HT1080 (cell line): ENCODE measurements at regions not wholly inside any gene's neighbourhood (a gene's known extent, or its start where the extent isn't known, plus 50 kb on each side); places are given as distances from the start of the nearest gene placed in this dataset.
A peak's percentile ranks its signal among the peaks of the same experiment; 100 is the strongest.

ENCODE experiments used
- DNase-seq: peaks from one replicate; pipeline ENCODE4 v3.0.0-alpha.2; 2015; ENCODE audit warnings: low read depth

DNA sequence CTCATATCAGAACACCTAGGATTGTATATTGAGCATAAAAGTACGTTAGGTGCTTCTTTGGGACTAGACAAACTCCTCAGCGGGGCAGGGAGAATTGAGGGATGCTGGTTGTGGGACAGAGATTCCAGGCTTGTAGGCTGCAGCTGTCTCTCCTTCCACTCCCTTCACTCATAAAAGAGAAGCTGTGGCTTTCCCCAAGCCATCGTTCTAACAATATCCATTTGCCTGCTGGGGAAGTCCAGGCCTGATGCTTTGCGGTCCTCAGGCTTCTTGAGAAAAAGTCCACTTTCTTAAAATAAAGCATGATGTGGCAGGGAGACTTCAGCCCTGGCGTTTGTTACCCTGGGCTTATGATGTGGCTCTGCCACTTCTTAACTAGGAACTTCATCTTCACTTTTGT is 129.3 kb upstream of the OSMR start:
- DNase-seq = no peak

DNA sequence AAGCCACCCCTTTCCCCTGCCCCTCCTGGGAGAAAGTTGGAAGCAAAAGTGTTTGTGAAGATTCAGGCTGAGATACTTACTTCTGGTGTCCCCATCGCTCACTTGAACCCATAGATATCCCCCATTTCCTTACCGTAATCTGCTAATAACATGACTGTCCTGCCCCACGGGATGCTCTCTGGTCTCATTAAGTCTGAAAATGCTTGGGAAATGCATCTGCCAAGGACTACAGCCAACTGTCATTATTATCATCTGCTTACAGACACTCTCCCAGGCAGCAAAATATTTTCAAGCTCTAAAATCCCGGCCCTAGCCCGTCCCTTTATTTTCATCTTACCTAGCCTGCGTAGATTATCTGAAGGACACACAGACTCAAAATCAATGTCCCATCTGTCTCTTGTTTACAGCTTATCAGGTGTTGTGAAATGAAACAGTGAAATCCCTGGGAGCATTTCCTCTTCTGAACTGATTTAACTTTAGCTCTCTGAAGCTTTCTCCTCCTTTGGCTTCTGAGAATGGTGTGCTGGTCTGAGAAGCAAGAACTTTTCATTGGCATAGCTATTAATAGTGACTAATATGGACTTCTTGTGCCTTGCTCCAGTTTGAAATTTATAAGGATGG is 126.9 kb upstream of the OSMR start:
- DNase-seq = no peak

DNA sequence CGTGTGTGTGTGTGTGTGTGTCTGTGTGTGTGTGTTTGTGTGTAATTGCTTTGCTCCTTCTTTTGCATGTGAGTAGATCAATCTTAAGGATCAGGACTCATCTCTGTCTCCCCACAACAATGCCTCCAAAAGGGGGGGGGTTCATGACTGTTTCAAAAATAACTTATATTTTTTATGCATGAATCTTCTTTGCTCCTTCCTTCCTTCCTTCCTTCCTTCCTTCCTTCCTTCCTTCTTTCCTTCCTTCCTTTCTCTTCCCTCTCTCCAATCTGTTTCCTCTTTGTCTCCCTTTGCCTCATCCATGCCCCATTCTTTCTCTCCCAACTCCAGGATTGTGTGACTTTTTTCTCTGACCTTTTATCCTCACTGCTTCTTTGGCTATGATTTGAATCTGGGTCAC is 126.4 kb upstream of the OSMR start:
- no peak for DNase-seq

DNA sequence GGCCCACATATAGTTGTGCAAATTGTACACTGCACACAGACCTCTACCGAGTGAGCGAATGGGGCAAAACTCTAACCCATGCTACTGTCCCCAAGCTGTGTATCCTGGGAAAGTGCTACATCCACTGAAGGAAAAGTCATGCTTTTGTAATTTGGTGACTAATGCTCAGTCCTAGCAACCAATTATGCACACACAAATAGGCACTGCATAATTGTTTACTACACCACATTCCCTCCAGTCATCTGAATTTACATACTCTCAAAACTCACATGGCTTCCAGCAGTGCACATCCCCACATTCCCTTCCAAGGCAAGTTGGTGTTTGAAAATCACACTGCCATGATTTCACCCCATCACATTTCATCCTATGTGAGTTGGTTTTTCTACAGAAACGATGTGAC is 125.9 kb upstream of the OSMR start:
- peak; percentile 21 for DNase-seq

DNA sequence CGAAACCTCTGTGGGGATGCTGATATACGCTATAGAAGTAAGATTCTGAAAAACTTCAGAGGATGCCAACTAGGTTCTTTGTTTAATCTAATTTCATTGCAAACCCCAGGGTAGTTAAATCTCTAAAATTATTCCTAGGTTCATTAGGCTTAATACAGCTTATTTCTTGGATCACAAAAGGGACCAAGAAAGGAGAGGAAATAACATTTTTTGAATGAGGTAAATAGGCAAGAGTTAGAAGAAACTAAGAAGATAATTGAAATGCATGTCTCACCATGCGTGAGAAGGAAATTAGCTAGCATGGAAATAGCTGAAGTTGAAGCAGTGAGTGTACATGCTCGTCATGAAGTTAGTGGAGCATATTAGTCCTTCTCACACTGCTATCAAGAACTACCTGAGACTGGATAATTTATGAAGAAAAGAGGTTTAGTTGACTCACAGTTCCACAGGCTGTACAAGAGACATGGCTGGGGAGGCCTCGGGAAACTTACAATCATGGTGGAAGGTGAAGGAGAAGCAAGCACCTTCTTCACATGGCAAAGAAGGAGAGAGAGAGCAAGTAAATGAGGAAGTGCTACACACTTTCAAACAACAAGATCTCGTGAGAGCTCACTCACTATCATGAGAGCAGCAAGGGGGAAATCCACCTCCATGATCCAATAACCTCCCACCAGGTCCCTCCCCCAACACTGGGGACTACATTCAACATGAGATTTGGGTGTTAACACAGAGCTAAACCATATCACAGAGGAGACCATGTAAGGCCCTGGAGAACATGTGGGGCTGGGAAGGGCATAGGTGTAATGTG is 125.1 kb upstream of the OSMR start:
- DNase-seq = no peak

DNA sequence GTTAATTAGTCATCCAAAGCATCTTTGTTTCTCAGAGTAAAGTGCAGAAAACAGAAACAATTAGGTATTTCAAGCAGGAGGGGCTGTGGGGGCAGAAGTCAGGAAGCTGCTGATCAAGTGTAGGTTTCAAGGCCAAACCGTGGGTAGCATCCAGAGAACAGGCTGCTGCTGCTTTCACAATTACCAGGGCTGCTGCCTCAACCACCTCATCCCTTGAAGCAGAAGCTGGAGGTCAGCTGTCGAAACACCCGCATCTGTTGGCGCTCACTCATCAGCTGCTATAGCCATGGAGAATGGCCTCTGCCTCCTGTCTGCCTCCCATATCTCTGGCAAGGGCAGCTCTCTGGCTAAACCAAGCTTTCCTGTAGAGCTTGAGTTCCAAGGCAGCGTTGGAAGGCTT is 122.9 kb upstream of the OSMR start:
- no peak for DNase-seq

DNA sequence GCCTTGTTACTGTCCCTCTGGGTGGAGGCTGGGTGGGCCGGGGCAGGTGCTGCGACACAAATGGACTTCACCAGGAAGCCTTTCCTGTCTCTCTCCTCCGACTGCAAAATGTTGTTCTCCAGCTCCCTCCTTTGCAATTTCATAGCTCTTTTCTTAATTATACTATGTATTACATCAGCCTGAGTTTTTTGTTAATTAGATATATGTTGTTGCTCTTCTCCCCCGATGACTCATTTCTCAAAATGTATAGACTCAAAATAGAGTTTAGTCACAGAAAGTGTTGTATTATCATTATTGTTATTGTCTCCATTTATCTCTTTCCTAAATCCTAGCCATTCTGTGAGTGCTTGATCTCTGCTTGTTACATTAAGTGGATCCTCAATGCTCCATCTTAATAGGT is 122.4 kb upstream of the OSMR start:
- DNase-seq = no peak

DNA sequence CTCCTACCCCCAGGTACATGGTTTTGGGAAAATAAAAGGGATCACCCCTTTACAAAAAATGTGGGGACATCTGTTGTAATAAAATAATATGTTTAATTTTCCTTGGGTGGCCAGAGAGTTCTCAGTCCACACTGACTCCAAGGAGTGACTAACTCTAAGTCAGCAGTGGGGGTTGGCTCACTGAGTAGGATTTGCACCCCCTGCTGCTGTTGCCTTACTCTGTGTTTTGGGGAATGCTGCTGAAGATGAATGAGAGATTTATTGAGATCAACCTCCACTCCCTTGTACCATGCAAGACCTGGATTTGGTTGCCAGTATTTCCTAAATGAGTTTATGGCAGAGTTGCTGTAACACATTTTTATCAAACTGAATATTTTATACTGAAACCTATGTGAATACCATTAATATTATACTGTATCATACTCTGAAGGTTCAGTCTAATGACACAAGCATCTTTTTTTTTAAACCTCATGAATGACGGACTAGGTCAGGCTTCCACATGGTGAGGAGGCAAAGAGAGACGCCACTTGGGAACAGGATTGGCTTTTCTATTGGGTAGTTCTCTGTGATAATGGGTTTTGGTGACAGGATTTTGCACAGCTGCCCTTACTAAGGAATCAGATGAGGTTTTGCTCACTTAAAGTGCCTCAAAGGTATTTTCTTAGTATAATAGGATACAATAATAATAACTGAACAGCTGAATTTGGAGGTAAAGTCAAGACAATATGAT is 121.3 kb upstream of the OSMR start:
- DNase-seq = peak; percentile 17

DNA sequence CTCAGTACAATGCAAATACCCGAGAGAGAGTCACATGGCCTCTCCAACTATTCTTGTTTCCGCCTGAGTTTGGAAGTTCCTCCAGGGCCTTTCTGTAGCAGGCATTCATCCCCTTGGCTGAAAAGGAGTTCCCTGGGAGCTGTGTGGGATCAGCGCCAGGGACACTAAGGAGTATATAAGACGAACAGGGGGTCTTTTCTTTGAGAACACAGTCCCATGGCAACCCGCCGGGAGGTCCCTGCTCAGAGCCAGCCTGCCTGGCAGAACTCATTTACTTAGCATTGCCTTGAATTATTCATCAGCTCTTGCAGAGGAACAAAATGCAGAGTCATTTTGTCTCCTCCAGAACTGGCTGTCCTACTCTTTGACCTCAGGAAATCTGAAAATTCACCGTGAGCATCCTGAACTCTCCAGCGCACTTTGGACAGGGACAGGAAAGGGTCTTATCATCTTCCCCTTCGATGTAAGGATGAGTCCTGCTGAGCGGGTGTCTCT is 120.4 kb upstream of the OSMR start:
- DNase-seq = no peak

DNA sequence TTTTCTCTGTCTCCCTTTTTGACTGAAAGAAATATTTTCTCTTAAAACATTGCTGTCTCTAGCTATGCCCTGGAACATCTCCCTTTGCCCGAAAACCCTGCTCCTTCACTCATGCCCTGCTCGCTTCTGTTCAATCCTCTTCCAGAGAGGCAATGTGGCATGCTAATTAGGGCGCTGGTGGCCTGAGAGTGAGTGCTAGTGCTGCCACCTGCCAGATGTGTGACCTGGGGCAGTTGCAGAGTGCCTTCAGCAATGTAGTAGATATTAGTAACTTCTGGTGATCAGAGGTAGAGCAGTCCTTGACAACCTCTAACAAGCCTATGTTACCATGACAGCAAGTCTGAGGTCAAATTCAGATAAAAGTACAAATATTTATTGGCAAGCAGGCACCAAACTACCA is 119.5 kb upstream of the OSMR start:
- no peak for DNase-seq

DNA sequence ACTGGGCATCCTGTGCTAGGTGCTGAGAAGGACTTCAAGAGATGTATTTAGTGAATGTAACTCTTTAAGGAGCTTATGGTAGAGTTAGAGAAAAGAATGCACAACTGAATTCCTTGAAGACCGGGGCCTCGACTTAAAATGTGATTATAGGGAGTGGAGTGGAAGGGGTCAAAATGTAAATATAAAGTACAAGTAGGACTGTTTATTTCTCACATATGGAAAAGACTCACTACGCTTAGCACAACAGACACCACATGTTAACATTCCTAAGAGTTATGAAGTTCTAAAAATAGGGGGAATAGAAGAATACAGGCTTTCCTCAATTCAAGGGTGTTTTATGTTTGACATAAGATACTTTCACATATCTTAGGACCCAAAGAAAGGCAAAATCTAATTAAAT is 117.8 kb upstream of the OSMR start:
- DNase-seq = no peak

DNA sequence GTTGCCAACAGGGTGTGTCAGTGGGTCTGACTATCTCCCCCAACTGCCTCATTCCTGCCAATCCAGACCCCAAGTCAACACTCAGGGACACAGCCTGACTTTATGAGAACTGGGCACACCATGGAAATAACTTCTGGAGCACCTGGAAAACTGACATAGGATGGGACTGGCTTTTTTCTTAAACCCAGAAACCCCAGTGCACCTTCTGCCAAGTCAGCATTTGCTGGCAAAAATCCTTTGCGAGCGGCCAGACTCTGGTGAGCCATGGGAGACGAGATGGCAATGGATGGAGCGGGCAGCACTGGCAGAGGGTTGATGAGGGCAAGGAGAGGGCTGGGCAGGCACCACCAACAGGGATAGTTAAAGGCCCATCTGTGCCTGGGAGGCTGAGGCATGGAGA is 114.4 kb upstream of the OSMR start:
- no peak for DNase-seq

DNA sequence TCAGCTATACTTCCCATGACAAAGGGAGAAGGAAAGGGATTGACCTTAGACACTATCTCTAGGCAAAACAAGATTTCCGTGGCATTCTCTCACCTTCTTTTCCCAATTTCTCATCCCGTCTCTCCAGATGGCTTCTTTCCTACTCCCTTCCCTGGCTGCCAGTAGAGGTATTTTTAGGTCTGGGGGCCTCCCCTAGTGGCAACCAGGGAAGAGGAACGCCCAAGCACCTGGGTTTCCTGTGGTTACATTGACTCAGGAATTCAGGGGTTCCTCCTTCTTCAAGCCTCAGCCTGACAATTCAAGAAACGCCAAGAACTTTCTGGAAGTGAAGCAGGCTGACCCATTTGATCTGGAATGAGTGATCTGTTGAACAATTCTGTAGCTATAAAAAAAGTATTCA is 111.5 kb upstream of the OSMR start:
- no peak for DNase-seq

DNA sequence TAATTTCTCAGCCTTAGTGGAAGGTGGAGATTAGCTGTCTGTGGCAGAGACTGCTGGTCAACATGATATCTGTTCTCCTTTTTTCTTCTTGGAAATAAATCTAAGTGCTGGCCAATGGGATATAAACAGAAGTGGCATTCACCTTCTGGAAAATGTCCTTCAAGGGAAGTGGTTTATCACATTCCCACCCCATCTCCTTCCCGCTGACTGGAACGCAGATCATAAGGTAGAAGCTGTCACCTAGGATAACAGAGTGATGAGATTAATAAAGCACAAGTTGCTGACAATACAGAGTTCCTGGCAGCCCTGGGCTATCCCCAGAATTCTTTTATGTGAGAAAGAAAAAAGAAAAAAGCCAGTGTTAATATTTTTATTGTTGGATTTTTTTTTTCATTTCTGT is 109.7 kb upstream of the OSMR start:
- no peak for DNase-seq

DNA sequence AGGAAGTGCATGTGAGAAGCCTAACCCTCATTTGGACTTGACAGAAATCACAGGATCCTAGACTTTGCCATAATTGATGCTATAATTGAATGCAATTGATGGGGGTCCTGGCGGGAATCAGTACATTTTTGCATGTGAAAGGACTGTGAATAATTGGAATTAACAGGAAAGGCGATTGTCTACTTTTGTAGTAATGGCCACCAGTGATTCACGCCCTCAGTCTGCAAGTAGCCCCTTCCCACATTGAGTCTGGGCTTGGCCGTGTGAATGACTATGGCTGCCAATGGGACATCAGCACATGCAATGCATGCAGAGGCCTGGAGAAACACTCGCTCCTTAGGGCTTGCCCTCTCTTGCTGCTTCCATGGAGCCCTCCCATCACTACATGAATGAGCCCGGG is 107.8 kb upstream of the OSMR start:
- no peak for DNase-seq

DNA sequence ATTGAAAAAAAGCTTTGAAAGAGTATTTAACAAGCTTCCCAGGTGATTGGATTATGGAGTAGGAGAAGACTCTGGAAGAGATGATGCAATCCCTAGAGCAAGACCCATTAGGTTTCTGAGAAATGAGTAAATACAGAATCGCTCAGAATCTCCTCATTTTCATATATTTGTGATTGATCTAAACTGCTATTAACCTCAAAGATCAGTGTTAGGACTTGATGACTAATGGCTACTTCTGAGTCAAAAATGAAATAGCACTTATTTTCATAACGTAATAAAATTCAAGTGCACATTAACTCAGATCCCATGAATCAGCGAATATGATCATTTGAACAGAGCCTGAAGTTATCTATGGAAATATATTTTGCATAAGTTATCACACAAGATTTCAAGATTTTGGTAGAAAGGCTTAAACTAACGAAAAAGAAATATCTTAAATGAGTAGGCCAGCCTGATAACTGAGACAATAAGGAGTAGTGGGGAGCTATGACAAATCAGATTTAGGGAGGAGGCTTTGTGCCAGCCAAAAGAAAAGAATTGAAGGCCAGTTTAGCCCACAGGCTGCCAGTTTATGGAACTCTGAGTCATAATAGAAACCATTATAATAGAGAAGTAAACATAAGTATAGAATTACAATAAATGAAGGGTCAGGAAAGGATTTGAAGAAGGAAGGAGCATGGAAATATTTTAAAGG is 106.7 kb upstream of the OSMR start:
- DNase-seq = peak; percentile 61

DNA sequence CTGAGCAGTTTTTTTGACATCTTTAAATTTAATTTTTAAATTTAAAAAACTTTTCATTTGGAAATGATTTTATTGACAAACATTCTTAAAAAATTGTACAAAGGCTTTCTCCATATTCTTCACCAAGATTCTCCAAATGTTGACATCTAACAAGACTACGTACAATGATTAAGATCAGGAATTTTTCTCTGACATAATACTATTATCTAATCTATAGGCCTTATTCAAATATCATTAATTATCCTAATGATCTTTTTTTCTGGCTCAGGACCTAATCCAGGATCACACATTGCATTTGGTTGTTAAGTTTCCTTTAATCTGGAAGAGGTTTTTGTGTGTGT is 106.1 kb upstream of the OSMR start:
- DNase-seq = no peak

DNA sequence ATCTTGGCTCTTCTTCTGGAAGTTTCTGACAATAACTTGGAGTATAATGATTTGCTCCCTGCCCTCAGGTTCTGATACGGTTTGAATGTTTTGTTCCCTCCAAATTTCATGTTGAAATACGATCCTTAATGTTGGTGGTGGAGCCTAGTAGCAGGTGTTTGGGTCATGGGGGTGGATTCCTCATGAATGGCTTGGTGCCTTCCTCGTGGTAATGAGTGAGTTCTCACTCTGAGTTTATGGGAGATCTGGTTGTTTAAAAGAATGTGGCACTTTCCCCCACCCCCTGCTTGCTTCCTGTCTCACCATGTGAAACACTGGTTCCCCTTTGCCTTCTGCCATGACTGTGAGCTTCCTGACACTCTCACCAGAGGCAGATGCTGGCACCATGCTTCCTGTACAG is 103.0 kb upstream of the OSMR start:
- no peak for DNase-seq

DNA sequence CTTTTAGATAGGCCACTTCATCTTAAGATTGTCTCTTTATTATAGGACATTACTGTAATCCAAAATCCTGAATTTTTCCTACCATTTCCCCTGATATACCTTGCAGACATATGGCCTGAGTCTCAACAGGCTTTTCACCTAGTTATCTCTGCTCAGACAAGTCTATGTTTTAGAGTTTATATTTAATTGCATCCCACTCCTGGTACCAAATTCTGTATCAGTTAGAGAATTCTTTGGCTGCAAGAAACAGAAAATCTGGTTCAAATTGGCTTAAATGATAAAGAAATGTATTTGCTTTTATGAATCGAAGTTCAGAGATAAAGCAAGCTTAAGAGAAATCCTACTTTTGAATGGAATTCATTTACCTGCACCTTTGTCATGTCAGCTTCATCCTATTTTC is 102.2 kb upstream of the OSMR start:
- no peak for DNase-seq

DNA sequence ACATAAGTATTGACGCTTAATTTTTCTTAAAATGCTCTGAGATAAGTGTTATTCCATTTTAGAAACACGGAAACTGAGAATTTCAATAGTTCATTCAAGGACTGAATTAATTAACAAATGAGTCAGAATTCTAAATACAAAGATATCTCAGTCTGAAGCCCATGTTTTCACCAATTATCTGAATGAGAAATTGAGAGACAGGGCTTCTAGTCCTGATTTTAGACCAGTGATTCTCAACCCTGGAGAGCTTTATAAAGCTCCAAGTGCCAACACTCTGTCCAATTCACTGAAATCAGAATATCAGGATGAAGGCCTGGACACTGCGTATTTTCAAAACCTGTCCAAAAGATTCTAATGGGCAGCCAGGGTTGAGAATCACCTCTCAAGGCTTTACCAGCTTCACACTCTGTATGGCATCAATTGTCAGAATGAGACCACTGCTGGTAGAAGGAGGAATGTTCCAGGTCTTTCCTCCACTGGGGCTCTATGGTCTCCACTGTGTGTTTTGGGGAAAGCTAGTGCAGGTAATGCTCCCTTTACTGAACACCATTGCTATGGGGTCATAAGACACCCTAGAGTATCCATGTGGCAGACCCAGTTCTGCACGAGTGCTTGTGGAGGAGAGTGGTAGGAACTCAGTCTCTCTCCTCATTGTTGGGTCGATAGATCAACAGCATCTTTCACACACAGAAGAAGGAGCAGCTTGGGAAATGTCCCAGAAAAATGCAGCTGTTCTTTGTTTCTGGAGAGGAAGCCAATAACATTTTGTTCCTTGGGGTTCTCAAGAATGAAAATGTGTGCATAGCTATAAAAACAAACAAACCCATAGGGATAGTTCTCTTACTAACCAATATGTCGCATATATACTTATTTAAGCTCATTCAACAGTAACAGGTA is 99.7 kb upstream of the OSMR start:
- DNase-seq = no peak

DNA sequence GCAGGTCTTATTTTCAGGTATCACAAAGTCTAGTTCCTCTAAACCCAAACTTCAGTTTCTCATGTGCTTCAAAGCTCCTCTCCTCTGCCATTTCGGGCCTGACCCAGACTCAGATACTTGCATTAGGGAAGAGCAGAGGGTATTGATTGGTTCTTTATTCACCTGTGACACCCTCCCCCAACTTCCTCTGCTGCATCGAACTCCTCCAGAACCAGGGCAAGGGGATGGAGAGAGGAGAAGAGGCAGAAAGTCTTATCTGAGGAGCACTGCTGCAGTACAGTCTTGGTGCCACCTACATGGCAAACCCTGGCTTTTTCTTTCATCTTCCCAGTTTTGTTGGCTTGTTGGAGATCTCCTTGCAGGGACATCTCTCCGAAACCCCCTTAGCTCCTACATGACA is 96.0 kb upstream of the OSMR start:
- no peak for DNase-seq
